Cardiac fibroblast (primary cell): ENCODE measurements at regions not wholly inside any gene's neighbourhood (a gene's known extent, or its start where the extent isn't known, plus 50 kb on each side); places are given as distances from the start of the nearest gene placed in this dataset.
"Not testable (repeated sequence)": the region's sequence is repeated elsewhere in the genome, so short reads cannot be mapped to it uniquely, and the experiment has no call there.

Experiments used
- DNase-seq, 2 donors: peaks; one replicate each; pipeline versions ENCODE4 v3.0.0 to v3.0.0-alpha.2; 2010; ENCODE audit warnings: low read depth in 2 of 2
- H3K4me3 ChIP-seq, 2 donors: replicated peaks in 1 of 2; 1 replicate in 1 of 2; 2 replicates in 1 of 2; pipeline ENCODE4 v1.5.1; 2011; ENCODE audit warnings: low read depth in 2 of 2, low read length in 2 of 2, mild to moderate bottlenecking in 2 of 2, moderate library complexity in 1 of 2
- CTCF ChIP-seq: IDR thresholded peaks from one replicate; pipeline ENCODE4 v1.5.1; 2011; ENCODE audit warnings: low read depth, mild to moderate bottlenecking, low read length, inconsistent platforms

- no peak for DNase-seq
- no peak for TF ChIP-seq CTCF
- no peak overlapping the region for H3K4me3 ChIP-seq
Observed at GRCh38 chr13:65932013-65932412, 1298.1 kb downstream of the PCDH9 start.

- H3K4me3 ChIP-seq = no peak overlapping the region
- TF ChIP-seq CTCF = no peak
- DNase-seq = peak in 1 of 2 donors; percentile 23
Observed at GRCh38 chr13:65929436-65929835, 1300.7 kb downstream of the PCDH9 start.

- DNase-seq = peak in 1 of 2 donors; percentile 39
- H3K4me3 ChIP-seq = no peak overlapping the region
- peak; percentile 29 for TF ChIP-seq CTCF
Observed at GRCh38 chr13:65926750-65927171, 1303.4 kb downstream of the PCDH9 start.

GRCh38 chr13:65922846-65923245, 1307.3 kb downstream of the PCDH9 start:
- not testable (repeated sequence) for DNase-seq, H3K4me3 ChIP-seq

GRCh38 chr13:65921933-65922332, 1308.2 kb downstream of the PCDH9 start:
- no peak overlapping the region for H3K4me3 ChIP-seq
- peak in 1 of 2 donors; percentile 80 for DNase-seq
- TF ChIP-seq CTCF = no peak

GRCh38 chr13:65917731-65918130, 1312.4 kb downstream of the PCDH9 start:
- no peak for DNase-seq
- no peak for TF ChIP-seq CTCF

GRCh38 chr13:65915195-65915594, 1314.9 kb downstream of the PCDH9 start:
- TF ChIP-seq CTCF = no peak
- no peak overlapping the region for H3K4me3 ChIP-seq
- no peak for DNase-seq

More at GRCh38 chr13:65917731-65918130, 1312.4 kb downstream of the PCDH9 start:
- H3K4me3 ChIP-seq = no peak overlapping the region
